OCI-LY3 (cell line): ENCODE measurements at regions not wholly inside any gene's neighbourhood (a gene's known extent, or its start where the extent isn't known, plus 50 kb on each side); places are given as distances from the start of the nearest gene placed in this dataset.

Experiments used
- CTCF ChIP-seq: fragments of 200-600, 300-600 bp; sonication (generic); IDR thresholded peaks from 2 replicates; pipeline ENCODE4 v1.5.1; 2014; ENCODE audit warnings: antibody characterized with exemption, low read length, low read depth
- EZH2phosphoT487 ChIP-seq: fragments of 200-600 bp; shearing (Covaris generic); IDR thresholded peaks from 2 replicates; pipeline ENCODE4 v1.6.1; 2018; ENCODE audit warnings: antibody characterized with exemption, mixed run types, low read depth

GRCh38 chr2:48114256-48114655 lies 200.2 kb upstream of the FOXN2 start:
- TF ChIP-seq CTCF (no peak), EZH2phosphoT487 (no peak)
